NK-92 treated with Interleukin-12 subunit alpha and Interleukin-12 subunit beta, amount 100 ng/mL, for 24 hours (cell line): ENCODE measurements at regions not wholly inside any gene's neighbourhood (a gene's known extent, or its start where the extent isn't known, plus 50 kb on each side); places are given as distances from the start of the nearest gene placed in this dataset.

ENCODE experiments used
- DNase-seq: peaks from one replicate; lab custom pipeline; 2025; lab: John Stamatoyannopoulos, UW

DNA sequence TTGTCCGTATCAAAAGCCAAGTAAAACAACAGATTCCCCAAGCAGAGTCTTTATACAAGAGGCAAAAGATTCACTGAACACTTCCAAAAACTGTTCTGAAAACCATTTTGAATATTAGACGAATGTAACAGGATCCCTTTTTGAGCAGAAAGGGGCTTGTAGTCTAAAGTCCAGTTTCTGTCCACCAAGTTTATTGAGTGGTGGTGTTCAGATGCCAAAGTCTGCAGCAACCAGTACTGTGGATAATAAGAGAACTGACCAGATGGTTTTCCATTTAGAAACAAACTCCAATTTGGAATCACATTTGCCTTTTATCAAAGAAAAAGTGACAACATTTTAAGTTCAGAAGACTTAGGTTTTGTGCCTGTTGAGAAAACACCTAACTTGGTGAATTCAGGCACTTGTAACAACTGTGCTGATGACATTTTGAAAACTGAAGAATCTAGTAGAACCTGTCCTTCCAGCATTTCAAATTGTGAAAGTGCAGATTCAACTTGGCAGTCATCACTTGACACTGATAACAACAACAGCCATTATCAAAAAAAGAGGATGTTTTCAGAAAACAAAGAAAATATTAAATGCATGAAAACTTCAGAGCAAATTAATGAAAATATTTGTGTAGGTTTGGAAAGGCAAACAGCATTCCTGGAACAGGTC, 217.1 kb downstream of the CSNK2A3 start:
- DNase-seq, result no peak

DNA sequence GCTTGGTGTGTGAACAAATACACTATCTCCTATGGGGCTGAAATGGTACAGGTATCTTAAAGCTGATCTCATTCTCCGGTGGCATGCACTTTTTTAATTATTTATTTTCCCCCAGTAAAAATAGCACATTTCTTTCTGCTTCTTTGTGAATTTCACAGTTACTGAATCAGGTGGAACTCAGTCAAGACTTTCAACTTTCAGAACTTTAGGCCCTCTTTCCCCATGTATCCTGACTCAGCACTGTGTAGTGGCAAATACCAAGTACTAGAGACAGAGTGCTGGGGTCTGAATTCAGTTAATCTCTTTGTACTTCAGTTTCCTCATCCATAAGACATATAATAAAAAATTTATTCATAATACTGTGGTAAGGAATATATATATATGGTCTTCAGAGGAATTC, 223.9 kb downstream of the CSNK2A3 start:
- DNase-seq, result no peak

DNA sequence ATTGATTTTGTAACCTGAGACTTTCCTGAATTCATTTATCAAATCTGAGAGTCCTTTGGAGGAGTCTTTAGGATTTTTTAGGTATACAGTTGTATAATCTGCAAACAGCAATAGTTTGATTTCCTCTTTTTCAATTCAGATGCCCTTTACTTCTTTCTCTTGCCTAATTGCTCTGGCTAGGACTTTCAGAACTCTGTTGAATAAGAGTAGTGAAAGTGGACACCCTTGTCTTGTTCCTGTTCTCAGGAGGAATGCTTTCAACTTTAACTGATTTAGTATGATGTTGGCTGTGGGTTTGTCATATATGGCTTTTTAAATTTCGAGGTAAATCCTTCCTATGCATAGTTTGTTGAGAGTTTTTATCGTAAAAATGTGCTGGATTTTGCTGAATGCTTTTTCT, 227.4 kb downstream of the CSNK2A3 start:
- DNase-seq, result no peak

DNA sequence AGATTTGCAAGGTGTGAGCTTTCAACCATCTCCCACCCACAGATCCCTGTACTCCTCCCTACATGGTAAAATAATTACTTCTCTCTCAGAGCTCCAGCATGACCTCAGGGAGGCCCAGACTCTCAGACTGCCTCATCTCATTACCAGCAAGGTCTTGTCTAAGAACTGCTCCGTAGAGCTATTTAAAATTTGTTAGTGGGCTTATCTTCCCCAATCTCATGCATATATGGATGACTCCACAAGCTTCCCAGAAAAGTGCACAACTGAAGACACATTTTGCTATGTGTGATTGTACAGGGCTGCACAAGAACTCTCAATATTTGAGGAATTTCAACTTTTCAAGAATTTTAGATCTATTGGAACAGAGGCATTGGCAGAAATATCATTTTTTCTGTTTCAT, 230.3 kb downstream of the CSNK2A3 start:
- no peak for DNase-seq

DNA sequence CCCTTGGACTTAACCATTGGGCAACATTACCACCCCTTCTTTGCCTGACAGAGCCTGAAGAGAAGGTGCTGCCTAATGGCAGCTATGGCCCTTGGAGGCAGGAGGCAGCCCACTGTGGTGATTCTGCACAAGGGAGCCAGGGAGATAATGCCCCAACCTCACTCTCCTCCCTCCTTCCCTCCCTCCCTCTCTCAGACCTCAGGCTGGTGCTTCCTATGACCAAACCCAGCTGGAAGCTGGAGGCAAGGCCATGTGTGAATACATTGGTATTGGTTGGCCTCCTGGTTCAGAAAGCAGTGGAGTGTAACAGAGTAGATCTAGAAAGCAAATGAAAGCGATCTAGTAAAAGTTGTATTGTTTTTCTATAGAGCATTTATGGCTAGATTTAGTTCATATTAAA, 233.1 kb downstream of the CSNK2A3 start:
- no peak for DNase-seq

DNA sequence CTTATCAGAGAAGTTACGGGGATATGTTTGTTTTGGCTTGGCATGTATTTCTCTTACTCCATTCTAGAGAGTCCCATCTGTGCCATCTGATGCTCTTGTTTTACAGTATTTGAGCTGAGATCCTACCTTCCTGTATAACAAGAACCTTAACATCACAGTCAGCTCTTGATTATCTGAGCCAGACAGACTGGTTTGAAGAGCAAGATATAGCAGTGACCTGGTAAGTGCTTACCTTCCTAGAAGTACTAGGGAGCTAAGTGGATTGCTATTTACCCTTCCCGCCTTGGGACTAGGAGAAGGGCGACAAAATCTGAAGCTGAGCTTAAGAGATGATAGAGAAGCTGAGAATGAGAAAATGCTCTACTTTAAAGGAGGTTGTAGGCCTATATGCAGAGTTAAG, 235.3 kb downstream of the CSNK2A3 start:
- no peak for DNase-seq

DNA sequence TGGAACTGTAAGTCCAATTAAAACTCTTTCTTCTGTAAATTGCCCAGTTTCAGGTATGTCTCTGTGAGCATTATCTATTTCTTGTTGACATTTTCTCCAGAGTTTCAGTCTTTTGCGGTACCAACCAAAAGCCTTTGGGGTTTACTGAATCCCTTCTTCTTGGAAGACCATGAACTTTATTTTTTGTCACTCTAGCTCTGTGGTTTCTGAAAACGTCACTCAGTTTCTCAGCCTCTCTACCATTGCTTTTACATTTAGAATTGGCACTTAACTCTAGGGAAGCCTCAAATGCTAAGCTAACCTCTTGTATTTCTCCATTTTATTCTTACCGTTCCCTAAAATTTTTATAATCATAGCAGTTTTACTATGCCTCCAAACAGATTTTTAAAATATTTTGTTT, 237.6 kb downstream of the CSNK2A3 start:
- no peak for DNase-seq

DNA sequence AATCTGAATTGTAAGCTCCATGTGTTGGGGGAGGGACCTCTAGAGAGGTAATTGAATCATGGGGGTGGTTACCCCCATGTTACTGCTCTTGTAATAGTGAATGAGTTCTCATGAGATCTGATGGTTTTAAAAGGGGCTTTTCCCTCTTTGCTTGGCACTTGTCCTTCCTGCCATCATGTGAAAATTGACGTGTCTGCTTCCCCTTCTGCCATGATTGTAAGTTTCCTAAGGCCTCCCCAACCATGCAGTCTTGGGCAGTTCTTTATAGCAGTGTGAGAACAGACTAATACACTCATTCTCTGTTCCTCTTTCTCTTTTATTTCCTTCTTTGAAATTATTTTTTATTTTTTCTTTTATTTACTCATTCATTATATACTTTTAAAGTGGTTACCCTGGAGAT, 239.4 kb downstream of the CSNK2A3 start:
- no peak for DNase-seq

DNA sequence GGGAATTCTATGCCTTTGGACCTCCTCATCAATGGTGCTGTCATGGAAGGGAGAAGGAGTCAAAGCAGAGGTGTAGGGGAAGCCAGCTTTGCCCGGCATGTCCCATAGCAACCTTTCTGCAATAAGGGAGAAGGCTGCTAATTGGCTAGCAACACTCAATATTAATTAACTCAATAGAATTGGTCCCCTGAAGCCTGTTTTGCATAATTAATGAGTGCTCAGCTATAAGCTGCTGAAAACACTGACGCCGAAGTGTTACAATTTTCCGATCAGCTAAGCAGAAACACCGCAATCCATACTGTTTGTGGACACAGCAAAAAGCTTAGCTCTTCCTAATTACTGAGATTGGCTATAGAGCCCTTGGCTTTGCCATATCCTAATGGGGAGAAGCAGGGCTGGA, 245.0 kb downstream of the CSNK2A3 start:
- DNase-seq, result no peak

DNA sequence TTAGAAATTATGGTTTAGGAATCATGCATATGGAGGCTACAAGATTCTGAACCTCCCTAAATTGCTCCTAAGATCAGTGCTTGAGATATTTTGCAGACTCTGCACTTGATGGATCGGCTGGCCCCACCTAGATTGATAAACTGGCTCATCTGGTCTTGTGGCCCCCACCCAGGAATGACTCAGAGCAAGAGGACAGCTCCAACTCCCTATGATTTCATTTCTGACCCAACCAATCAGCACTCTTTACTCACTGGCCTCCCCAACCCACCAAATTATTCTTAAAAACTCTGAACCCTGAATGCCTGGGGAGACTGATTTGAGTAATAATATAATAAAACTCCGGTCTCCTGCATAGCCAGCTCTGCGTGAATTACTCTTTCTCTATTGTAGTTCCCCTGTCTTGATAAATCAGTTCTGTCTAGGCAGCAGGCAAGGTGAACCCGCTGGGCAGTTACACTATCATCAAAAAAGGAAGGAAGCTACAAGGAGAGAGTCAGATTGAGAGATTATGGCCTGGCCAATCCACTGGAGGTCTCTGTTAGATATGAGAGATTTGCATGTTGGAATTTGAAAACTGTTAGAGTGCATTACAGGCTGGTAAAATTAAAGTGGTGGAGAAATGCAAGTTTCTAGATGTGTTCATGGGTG, 245.8 kb downstream of the CSNK2A3 start:
- no peak for DNase-seq

DNA sequence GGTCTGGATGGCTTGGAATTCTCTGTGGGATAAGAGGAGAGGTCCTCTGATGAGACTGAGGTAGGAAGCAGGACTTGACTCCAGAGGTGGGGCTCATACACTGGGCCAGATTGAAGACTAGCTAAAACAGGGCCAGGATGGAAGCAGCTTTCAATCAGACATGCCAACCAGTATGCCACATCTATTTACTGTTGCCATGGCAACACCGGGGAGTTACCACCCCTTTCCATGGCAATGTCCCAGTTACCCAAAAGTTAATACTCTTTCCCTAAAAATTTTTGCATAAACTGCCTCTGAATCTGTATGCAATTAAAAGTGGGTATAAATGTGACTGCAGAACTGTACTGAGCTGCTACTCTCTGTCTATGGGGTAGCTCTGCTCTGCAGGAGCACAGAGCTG, 247.5 kb upstream of the ZBED5 start:
- no peak for DNase-seq

DNA sequence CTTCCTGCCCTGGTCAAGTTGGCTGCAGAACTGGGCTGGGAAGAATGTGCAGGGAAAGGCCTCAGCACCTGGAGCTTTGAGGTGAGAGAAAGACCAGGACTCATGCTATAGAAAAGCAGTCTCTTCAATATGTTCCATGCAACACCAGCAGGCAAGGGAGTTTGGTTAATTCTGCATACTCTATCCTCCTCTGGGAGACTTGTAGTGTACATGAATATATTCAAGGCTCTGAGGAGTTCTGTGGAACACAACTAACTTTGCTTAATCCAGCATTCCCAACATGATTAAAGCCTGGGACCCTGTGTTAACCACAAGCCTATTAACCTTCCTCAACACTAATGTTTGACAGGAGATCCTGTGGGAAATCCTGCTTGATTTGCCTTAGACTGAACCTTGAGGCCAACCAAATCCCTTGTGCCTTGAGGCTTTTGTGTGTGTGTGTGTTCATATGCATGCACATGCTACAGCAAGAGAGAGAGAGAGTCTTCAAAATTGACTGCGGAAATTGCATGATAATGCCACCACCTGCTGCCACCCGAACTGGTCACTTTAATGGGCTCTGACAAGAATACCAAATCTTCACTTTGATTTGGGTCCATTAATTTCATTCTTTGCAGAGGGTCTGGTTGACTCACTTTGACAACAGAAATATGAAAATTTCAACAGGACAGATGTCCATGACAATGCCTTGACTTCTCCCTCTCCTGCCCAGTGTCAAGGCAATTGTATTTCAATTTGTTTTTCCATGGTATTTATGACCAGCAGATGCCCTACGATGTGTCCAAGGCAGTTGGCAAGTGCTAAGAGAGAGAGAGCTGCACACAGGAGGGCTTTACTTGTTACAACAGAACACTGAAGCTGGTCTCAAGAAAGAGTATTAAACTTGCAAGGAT, 238.2 kb upstream of the ZBED5 start:
- no peak for DNase-seq

DNA sequence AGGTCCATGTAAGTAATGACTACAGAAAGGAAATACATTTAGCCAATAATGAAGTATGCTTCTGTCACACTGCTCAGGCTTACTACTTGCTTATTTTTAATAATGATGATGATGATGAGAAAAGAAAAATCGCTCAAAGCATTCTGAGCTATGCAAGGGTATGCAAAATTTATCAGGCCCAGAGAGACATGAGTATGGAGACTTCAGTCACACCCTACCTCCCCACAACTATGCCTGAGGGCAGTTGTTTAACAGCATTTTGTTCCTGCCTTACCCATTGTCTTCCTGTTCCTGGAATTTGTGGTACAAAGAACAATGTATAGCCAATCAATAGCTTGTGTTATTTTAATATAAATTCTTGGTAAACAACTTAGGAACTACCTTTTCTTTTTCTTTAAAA, 232.6 kb upstream of the ZBED5 start:
- DNase-seq, result no peak

DNA sequence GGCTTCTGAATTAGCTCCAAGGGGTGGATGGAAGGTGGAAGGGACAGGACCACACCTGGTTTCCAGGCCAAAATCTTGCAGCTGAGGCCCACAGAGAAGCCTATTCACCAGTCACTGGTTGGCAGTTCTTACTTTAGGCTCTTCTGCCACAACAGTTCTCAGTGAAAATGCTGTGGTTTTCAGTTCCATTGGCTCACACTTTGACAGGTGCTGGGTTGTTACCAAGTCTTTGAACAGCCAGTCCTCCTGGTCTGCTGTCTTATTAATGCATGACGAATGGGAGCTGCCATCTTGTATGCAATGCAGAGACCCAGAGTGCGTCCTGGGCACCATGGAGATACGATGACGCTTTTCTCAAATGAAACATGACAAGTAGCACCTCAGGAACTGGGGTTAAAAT, 232.0 kb upstream of the ZBED5 start:
- DNase-seq, result no peak

DNA sequence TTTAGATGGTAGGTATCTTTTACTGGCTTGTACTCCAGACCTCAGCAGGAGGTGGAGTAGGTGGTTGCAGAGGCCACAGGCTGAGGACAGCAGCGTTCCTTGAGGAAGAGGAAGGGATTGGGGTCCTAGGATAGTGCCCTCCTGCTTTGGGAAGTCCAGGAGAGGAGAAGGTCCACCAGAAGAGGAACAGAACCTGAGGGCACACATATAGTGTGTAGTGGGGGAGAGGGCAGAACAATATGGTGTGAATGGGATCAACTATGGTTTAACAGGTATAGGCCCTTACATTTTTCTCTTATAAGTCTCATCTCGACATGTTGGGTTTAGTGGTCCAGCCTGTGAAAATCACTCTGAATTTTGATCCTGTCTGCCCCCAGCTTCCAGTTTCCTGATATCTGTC, 229.1 kb upstream of the ZBED5 start:
- DNase-seq, result no peak

DNA sequence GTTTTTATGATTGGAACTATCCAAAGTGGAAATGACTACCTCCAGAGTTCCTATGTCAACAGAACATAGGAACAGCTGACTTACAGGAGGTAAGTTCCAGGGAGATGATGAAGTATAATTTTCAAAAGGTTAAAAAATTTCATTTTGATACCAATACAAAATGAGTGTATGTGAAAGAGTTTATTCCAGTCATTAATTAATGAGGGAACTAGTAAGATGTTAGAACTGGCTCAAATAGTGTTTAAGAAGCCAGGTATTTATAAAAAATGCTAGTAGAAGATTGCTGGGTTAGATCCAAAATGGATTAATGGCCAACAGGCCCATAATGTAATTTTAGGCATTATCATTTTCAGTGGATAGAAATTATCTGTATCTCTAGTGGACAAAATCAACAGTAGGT, 227.7 kb upstream of the ZBED5 start:
- no peak for DNase-seq

DNA sequence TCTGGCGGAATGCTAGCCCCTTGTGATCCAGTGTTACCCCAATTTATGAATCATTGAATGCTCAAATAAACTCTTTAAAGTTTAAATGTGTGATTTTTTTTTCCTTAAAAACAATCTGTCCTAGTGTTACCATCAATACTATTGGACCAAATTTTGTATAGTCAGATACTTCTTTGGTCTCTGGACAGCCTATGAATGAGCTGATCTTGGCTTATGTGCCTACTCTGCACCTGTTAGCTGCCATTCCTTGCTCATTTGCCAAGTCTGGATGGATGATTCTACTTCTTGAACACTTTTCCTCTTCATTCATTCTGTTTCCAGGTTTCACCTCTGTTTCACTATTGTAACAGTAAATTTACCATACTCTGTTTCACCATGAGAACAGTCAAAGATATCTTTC, 226.5 kb upstream of the ZBED5 start:
- DNase-seq, result no peak

DNA sequence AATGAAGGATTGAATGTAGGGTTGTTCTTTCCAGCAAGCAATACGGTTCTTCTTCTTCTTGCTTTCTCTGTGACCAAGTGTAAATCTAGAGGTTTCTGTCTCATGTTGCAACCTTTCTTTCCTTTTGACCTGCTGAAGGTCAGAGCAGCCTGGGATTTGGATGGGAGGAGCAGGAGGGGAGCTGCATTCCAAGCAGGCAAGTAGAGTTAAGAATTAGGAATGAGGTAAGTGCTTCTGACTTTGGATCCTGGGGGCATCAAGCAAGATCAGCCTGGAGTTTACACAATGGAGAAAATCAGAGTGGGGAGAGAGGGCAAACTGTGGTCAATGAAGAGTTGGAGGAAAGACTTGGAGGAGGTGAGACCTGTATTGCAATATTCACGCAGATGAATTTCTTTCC, 225.6 kb upstream of the ZBED5 start:
- no peak for DNase-seq

DNA sequence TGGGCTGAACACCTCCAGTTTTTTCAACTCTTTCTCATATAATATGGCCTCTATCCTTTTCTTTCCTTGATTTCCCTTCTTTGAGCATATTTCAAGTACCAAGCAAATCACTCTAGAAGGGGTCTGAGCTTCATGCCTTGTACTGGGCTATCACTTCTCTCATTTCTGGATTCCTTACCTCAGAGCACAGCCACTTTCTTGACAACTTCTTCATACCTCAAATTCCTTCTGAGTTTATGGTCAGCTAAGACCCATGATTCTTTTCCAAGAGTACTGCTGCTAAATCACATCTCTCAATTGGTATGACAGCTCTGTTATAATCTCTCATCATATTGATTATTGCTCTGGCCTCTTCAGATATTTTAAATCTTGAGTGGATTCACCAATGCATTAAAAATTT, 224.8 kb upstream of the ZBED5 start:
- DNase-seq, result no peak

DNA sequence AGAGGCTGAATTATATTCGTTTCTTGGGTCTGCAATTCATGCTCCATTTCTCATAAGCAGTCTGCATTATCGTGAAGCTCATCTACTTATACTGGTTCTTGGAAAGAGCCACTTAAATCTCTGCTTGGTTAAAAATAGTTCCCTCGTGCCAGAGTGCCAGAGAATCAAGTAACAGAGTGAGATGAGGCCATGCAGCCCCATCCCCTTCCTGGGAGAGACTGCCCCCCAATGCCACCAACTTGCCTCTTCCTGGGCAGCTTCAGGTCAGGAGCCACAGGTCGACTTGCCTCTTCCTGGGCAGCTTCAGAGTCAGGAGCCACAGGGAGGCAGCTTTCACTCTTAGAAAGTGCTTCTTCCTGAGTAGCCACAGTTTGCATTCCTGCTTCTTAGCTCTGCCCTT, 223.9 kb upstream of the ZBED5 start:
- no peak for DNase-seq

DNA sequence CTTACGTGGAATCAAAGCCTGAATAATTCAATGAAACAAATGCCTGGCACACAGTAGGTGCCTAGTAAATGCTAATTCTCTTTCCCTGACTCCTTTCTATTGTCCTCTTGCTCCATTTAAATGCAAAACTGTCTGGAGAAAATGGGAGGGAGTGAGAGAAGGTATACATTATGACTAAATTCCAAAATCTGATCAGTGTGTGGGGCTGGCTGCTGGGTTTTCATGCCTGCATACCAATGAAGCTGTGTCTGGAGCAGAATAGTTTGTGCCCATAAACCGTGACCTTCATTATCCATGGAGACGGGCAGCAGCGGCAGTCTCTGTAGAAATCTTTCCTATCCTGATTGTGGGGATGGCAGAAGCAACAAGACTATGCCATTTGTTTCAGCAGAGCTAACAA, 223.4 kb upstream of the ZBED5 start:
- DNase-seq, result no peak

DNA sequence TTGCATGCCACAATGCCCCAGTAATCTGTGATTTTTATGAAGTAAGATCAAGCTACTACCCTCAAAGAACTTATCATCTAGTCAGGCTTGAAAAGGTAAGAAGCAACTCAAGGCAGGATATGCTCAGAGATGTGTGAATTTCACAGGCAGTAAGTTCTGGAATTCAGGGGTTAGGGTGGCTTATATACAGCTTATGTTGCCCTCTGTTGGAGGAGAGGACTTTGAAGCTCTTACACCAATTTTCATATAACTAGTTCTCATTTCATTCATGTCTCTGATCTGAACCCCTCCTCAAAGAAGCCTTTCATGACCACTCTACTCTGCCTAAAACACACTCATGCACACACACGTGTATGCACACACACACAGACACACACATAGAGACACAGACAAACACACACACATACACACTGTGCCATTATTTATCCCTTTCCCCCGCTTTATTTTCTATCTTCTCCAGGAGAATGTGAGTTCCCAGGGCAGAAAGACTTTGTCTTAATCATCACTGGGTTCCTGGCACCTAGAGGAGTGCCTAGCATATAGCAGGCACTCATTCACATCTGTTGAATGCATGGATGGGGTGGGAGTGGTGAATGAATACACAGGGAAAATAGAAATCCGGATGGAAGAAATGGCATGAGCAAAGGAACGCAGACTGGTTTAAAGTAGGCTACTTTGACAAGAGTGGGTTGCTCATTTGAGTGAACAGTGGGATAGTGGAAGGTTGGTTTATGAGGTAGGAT, 220.7 kb upstream of the ZBED5 start:
- DNase-seq, result no peak

DNA sequence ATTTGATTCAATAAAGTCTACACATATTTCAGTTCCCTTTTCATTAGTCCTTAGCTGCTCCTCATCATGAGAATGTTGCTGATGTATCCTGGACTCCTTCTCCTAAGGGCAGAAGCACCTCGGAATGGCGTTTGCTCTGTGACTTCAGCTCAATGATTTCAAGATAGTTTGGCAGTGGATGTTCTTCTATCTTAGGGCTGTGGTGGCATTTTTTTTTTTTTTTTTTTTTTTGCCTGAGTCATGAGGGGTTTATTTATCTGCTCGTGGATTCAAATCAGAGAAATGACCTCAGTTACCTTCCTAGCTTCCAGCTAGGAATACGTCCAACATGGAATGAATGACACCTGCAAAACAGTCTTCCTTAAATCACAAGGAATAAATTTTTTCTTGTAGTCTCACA, 220.0 kb upstream of the ZBED5 start:
- DNase-seq, result no peak
